ENCODE measurements at regions not wholly inside any gene's neighbourhood (a gene's known extent, or its start where the extent isn't known, plus 50 kb on each side); places are given as distances from the start of the nearest gene placed in this dataset.

- ATAC-seq, result no peak
- H3K4me3 ChIP-seq, result no peak overlapping the region
- no peaks in the 10 kb centered on the region for H3K27me3 ChIP-seq
- H3K36me3 ChIP-seq, result no peaks in the 10 kb centered on the region
- TF ChIP-seq CTCF (IDR thresholded peaks at IDR 0.05) (no peak), POLR2A (IDR thresholded peaks at IDR 0.05) (no peak)
- H3K4me1 ChIP-seq, result no peaks in the 10 kb centered on the region
- H3K27ac ChIP-seq, result no peak overlapping the region
- no peaks in the 10 kb centered on the region for H3K9me3 ChIP-seq
- intact Hi-C loops (cut with DNase I), result no loop called here
- 38% methylated on average over 2 of the region's 2 CpGs for WGBS (ENCODE audit: insufficient coverage, low coverage, low lambda C conversion rate, missing lambda C conversion rate)
- DNase-seq, result no peak
Observed at GRCh38 chr12:47491516-47492305, 214.1 kb downstream of the RPAP3 start.

- DNase-seq (no peak), ATAC-seq (no peak)
- Histone ChIP-seq H3K27me3 (no peaks in the 10 kb centered on the region), H3K27ac (no peak overlapping the region), H3K36me3 (no peaks in the 10 kb centered on the region), H3K4me1 (no peaks in the 10 kb centered on the region), H3K9me3 (no peaks in the 10 kb centered on the region), H3K4me3 (no peak overlapping the region)
- 17% methylated on average over 1 of the region's 1 CpG for WGBS (ENCODE audit: insufficient coverage, low coverage, low lambda C conversion rate, missing lambda C conversion rate)
- intact Hi-C loops (cut with DNase I), result no loop called here
- no peak for TF ChIP-seq CTCF (IDR thresholded peaks at IDR 0.05)
- no peak for TF ChIP-seq POLR2A (IDR thresholded peaks at IDR 0.05)
Observed at GRCh38 chr12:47488888-47489287, 216.9 kb downstream of the RPAP3 start.

GRCh38 chr12:47481041-47481440 lies 224.8 kb downstream of the RPAP3 start:
- TF ChIP-seq CTCF (IDR thresholded peaks at IDR 0.05), result no peak
- no peak for TF ChIP-seq POLR2A (IDR thresholded peaks at IDR 0.05)
- no peaks in the 10 kb centered on the region for H3K27me3 ChIP-seq
- intact Hi-C loops (cut with DNase I), result no loop called here
- H3K27ac ChIP-seq, result no peak overlapping the region
- H3K9me3 ChIP-seq, result no peaks in the 10 kb centered on the region
- 4% methylated on average over 1 of the region's 2 CpGs for WGBS (ENCODE audit: insufficient coverage, low coverage, low lambda C conversion rate, missing lambda C conversion rate)
- ATAC-seq (no peak), DNase-seq (no peak)
- H3K36me3 ChIP-seq, result no peaks in the 10 kb centered on the region
- no peaks in the 10 kb centered on the region for H3K4me1 ChIP-seq
- H3K4me3 ChIP-seq, result no peak overlapping the region

GRCh38 chr12:47478426-47478825 lies 227.4 kb downstream of the RPAP3 start:
- 0% methylated on average over 1 of the region's 1 CpG for WGBS (ENCODE audit: insufficient coverage, low coverage, low lambda C conversion rate, missing lambda C conversion rate)

More at GRCh38 chr12:47478426-47478825, 227.4 kb downstream of the RPAP3 start:
- H3K4me1 ChIP-seq, result no peaks in the 10 kb centered on the region
- no peaks in the 10 kb centered on the region for H3K27me3 ChIP-seq
- H3K36me3 ChIP-seq, result no peaks in the 10 kb centered on the region
- no peak overlapping the region for H3K27ac ChIP-seq
- intact Hi-C loops (cut with DNase I), result no loop called here
- H3K9me3 ChIP-seq, result no peaks in the 10 kb centered on the region
- TF ChIP-seq POLR2A (IDR thresholded peaks at IDR 0.05) (no peak), CTCF (IDR thresholded peaks at IDR 0.05) (no peak)
- DNase-seq (no peak), ATAC-seq (no peak)
- H3K4me3 ChIP-seq, result no peak overlapping the region
